Muscle layer of duodenum (tissue), 2 donors: ENCODE measurements at regions not wholly inside any gene's neighbourhood (a gene's known extent, or its start where the extent isn't known, plus 50 kb on each side); places are given as distances from the start of the nearest gene placed in this dataset.
"Not testable (repeated sequence)": the region's sequence is repeated elsewhere in the genome, so short reads cannot be mapped to it uniquely, and the experiment has no call there.

Experiments
- H3K27ac ChIP-seq: one replicate; pipeline ENCODE4 v1.7.0; 2013; ENCODE audit warnings: mild to moderate bottlenecking, low read length
- H3K27me3 ChIP-seq: one replicate; pipeline ENCODE4 v1.7.0; 2013; ENCODE audit warnings: low read depth, mild to moderate bottlenecking, control low read depth, low read length
- H3K36me3 ChIP-seq, 2 donors: one replicate each; pipeline ENCODE4 v1.7.0; 2013; ENCODE audit warnings: low read length in 2 of 2, control low read depth in 1 of 2, mild to moderate bottlenecking in 1 of 2; ENCODE audit not compliant: insufficient read depth in 2 of 2, control insufficient read depth in 1 of 2
- H3K4me1 ChIP-seq, 2 donors: one replicate each; pipeline ENCODE4 v1.7.0; 2013; ENCODE audit warnings: low read length in 2 of 2, mild to moderate bottlenecking in 2 of 2, control low read depth in 1 of 2, moderate library complexity in 1 of 2; ENCODE audit not compliant: insufficient read depth in 2 of 2, control insufficient read depth in 1 of 2
- H3K4me3 ChIP-seq, 2 donors: one replicate each; pipeline ENCODE4 v1.7.0; 2013; ENCODE audit warnings: low read length in 2 of 2, low read depth in 1 of 2, mild to moderate bottlenecking in 1 of 2
- H3K9me3 ChIP-seq, 2 donors: one replicate each; pipeline ENCODE4 v1.7.0; 2013; ENCODE audit warnings: low read length in 2 of 2, control low read depth in 1 of 2, mild to moderate bottlenecking in 1 of 2; ENCODE audit not compliant: control insufficient read depth in 1 of 2
- donor health status: healthy.

DNA sequence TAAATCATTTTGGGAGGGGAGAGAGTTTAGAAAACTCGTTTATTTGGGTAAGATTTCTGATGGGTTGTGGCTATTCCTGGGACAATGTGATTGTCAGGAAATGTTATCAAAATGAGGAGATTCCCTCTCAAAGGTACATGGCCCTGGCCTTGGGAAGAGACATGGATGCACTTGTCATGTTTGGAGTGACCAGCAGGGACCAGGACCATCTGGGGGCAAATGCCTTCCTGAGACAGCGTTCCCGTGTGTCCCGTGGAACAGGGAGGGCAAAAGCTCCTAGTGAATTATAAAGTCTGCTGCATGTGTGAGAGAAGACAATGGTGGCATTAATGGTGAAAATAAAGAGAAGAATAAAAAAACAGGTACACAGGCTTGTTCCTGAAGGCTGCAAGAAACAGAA, 317.3 kb downstream of the ZNF536 start:
- peaks cover 6% of the 10 kb centered on the region for H3K27me3 ChIP-seq
- H3K27ac ChIP-seq: no peak overlapping the region
- peaks cover 0 to 20% of the 10 kb centered on the region in 2 donors for H3K4me1 ChIP-seq
- no peak overlapping the region for H3K4me3 ChIP-seq
- no peaks in the 10 kb centered on the region for H3K9me3 ChIP-seq
- no peaks in the 10 kb centered on the region for H3K36me3 ChIP-seq

DNA sequence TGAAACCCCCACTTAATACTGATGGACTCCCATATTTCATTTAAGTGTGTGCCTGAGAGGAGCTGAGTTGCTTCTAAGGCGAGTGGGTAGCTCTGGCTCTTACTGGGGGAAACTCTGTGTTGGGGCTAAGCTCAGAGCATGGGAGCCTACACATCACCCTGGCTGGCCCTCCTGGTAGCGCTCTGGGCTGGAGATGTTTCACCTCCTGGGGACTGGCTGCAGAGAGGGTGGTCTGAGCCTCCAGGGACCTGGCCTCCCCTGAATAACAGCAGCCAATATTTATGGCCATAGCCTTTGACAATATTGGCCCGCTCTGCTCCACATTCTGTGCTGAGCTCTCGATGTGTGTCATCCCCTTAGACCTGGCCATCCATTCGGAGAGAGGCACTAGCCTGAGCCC, 316.5 kb downstream of the ZNF536 start:
- Histone ChIP-seq H3K27ac (no peak overlapping the region), H3K9me3 (no peaks in the 10 kb centered on the region), H3K4me3 (no peak overlapping the region), H3K36me3 (no peaks in the 10 kb centered on the region), H3K27me3 (peaks cover 6% of the 10 kb centered on the region), H3K4me1 (peaks cover 0 to 20% of the 10 kb centered on the region in 2 donors)

DNA sequence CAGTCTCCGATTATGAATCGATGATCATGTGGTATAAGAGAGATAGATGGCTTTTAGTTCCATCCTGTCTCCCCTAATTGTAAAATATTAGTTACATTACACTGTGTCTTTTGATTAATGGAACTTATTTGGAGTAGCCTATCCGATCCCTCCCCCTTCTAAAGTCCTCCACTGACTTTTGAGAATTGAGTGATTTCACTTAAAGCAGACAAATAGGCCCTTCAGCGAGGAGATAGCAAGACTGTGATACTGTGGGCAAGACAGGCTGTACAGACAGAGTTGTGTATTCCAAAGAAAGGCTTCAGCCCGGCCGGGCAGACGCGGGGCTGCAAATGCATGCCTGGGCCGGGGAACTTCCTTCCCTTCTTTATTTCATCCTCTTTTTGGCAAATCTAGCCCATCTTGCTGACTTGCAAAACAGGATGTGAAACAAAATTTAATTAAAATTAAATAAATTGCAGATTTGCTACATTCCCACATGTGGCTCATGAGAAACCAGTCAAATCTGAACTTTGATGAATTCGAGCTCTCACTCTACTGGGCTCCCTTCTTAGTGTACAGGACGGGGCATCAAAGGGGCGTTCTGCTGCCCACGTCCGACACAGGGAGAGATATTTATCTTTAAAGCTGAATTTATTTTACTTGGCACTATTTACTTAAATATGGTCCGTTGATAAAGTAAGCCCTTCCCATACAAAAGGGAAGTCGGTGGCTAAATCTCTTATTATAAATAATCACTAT, 314.8 kb downstream of the ZNF536 start:
- Histone ChIP-seq H3K27ac (no peak overlapping the region), H3K4me3 (peak overlapping the region in 1 of 2 donors; percentile 34), H3K27me3 (peaks cover 9% of the 10 kb centered on the region), H3K36me3 (no peaks in the 10 kb centered on the region), H3K9me3 (no peaks in the 10 kb centered on the region), H3K4me1 (peaks cover 0 to 14% of the 10 kb centered on the region in 2 donors)

DNA sequence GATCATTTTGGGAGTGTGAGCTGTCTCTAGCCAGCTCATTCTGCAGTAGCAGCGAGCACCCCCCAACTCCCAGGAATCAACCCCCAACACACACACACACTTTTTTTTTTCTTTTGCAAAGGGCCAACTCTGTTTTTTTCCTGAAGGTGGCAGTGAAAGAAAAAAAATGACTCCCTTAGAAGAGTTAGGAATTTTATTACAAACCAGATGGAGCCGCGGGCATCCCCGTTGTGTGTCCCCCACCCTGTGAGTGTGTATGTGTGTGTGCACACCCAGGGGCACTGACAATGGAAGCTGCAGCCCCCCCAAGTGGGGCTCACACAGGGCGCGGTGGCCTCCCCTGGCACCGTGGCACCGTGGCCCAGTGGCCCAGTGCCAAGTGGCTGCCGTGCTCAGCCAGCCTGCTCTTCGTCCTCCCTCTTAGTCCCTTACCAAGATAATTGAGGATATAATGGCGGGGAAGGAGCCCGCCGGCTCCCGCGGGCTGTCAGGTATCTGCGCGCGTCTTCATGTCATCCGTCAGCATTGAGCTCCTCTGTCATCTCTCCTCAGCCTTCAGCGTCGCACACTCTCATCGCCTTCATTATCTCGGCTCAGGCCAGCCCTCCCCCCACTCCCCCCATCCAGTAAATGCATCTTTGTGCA, 314.1 kb downstream of the ZNF536 start:
- Histone ChIP-seq H3K27me3 (peaks cover 4% of the 10 kb centered on the region), H3K4me1 (peaks cover 0 to 10% of the 10 kb centered on the region in 2 donors), H3K9me3 (no peaks in the 10 kb centered on the region), H3K36me3 (no peaks in the 10 kb centered on the region), H3K27ac (no peak overlapping the region), H3K4me3 (peak overlapping the region in 1 of 2 donors; percentile 34)

GRCh38 chr19:30685426-30686000, 313.3 kb downstream of the ZNF536 start:
- no peaks in the 10 kb centered on the region for H3K9me3 ChIP-seq
- H3K27me3 ChIP-seq: peaks cover 3% of the 10 kb centered on the region
- peaks cover 0 to 10% of the 10 kb centered on the region in 2 donors for H3K4me1 ChIP-seq
- no peaks in the 10 kb centered on the region for H3K36me3 ChIP-seq
- H3K4me3 ChIP-seq: no peak overlapping the region
- H3K27ac ChIP-seq: no peak overlapping the region

DNA sequence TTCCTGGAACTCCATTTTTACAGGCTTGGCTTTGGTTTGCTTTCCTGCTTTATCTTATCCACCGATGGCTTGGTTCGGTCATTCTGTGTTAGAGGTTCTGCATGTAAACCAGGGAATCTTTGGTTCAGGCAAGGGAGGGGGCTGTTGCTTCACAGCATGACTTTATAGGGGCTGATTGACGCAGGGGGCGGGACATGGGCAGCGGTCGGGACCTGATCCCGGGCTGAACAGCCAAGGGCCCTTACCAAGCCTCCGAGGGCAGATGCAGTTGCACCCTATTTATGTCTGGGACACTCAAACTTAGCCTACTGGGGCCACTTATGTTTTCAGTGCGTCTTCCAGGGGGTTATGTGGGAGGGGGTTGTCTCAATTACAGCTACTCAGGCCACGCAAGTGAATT, 312.4 kb downstream of the ZNF536 start:
- H3K4me1 ChIP-seq: peaks cover 0 to 10% of the 10 kb centered on the region in 2 donors

GRCh38 chr19:30682999-30683536, 310.9 kb downstream of the ZNF536 start:
- Histone ChIP-seq H3K27ac (no peak overlapping the region), H3K4me3 (no peak overlapping the region), H3K27me3 (peaks cover 3% of the 10 kb centered on the region)

More for the DNA sequence above, 312.4 kb downstream of the ZNF536 start:
- Histone ChIP-seq H3K36me3 (no peaks in the 10 kb centered on the region), H3K4me3 (no peak overlapping the region), H3K27me3 (peaks cover 3% of the 10 kb centered on the region), H3K9me3 (no peaks in the 10 kb centered on the region), H3K27ac (no peak overlapping the region)

DNA sequence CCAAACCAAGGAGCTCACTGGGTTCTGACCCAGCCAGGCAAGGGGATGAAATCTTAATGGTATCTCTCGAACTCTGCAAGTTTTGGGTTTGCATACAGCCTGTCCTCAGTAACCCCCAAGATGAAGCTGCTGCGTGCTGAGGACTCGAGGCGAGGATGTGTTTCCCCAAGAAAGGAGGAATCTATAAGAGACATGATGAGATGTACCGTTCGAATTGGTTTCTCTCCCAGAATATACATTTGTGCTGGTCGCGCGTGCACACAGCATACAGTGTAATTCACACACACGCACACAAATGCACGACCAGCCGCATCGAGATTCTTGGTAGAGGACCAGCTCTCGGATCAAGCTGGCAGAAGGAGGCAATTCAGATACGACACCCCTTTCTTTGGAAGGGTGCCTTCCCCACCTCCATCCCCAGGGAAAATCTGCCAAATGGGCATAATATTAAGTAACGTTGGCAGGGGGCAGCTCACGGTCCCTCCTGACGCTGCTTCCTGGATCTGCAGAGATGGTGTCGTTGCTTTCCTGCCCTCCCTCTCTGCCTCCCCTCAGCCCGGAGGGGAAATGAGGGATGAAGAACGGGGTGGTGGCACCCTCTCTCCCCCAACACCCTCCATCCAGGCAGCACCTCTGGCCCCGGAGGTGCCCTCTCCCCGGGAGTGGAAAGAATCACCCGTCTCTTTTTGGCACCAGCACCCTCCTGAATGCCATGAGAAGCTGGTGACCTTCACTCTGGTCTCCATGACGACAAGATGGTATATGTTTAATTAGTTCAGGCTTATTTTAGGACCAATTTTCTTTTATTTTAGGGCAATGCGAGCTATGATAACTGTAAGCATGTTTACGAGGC, 310.2 kb downstream of the ZNF536 start:
- no peaks in the 10 kb centered on the region for H3K9me3 ChIP-seq
- peaks cover 3% of the 10 kb centered on the region for H3K27me3 ChIP-seq
- no peaks in the 10 kb centered on the region for H3K36me3 ChIP-seq
- no peak overlapping the region for H3K27ac ChIP-seq
- peaks cover 0 to 10% of the 10 kb centered on the region in 2 donors for H3K4me1 ChIP-seq
- no peak overlapping the region for H3K4me3 ChIP-seq

More at GRCh38 chr19:30682999-30683536, 310.9 kb downstream of the ZNF536 start:
- H3K9me3 ChIP-seq: no peaks in the 10 kb centered on the region
- no peaks in the 10 kb centered on the region for H3K36me3 ChIP-seq
- H3K4me1 ChIP-seq: peaks cover 0 to 10% of the 10 kb centered on the region in 2 donors

DNA sequence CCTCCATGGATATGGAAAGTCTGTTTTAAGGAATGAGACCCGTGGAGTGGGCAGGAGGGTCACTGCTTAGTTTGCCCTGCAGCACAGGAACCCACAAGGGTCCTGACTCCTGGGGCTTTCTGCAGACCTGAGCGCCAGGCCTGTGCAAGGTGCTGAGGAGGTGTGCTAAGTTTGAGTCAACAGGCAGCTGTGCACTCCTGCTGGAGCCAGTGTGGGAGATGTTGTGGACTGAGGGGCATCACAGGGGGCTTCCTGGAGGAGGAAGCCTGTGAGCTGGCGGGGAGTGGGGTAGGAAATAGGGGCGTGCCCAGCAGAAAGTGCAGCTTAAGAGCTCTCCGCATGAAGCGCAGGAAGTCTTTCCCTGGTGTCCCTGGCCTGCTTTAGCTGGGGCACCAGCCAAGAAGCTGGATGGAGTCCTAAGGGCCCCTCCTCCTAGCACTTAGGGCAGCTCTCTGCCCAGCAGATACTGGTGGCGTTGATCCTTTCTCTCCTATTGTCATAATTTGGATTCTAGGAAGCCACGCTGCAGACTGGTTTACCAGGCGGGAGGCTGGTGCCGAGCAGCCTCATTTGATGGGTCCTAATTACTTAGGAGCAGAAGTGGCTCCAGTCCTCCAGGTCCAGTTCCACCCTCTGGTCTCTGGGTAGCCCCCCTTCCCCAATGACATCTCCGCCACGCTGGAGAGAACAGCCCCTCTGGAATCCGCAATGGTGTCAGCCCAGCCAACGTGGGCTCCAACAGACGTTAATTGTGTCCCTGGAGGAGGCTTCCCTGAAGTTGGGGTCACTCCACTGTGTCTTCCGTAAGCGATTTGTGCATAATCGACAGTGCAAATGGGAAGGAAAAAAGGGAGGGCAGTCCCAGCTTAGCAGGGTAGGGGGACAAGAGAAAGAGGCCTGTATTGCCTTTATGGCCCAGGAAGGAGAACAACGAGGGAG, 309.2 kb downstream of the ZNF536 start:
- Histone ChIP-seq H3K27ac (no peak overlapping the region), H3K4me3 (no peak overlapping the region), H3K36me3 (no peaks in the 10 kb centered on the region), H3K9me3 (no peaks in the 10 kb centered on the region), H3K4me1 (peaks cover 0 to 7% of the 10 kb centered on the region in 2 donors), H3K27me3 (peaks cover 3% of the 10 kb centered on the region)

- not testable (repeated sequence) for H3K4me3 ChIP-seq, H3K9me3 ChIP-seq
Measured at GRCh38 chr19:30680399-30680798, 308.2 kb downstream of the ZNF536 start.

More at GRCh38 chr19:30680399-30680798, 308.2 kb downstream of the ZNF536 start:
- H3K4me1 ChIP-seq, H3K27me3 ChIP-seq, H3K36me3 ChIP-seq, H3K27ac ChIP-seq: not testable (repeated sequence)
